ENCODE measurements at regions not wholly inside any gene's neighbourhood (a gene's known extent, or its start where the extent isn't known, plus 50 kb on each side); places are given as distances from the start of the nearest gene placed in this dataset.

DNA sequence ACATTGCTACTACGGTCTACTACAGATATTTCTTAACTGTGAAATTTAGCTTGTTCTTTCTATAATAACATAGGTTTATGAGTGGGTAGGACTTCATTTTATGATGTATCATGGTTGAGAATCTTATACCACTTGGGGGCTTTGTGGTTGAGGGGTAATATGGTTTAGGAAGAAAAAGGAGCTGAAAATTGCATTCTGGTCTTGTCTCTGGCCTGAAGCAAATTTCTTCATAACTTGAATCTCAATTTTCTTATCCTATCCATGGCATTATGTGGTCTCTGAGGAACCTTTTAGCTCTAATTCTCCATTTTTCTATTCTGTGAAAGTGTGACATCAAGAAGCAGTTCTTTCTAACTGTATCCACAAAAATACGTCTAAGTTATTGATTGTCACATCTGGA, 341.0 kb downstream of the SOX2 start:
- no peak overlapping the region for H3K9ac ChIP-seq (ENCODE audit: low read depth, low read length)
- no peaks in the 10 kb centered on the region for H3K79me1 ChIP-seq (ENCODE audit: low read depth in 1 of 2, low read length in 2 of 2)
- no peak overlapping the region for H3K4me3 ChIP-seq (ENCODE audit: insufficient read depth, low read depth, low read length)
- POLR2A ChIA-PET (ENCODE audit: unreplicated experiment) = no interaction called here
- H2BK20ac ChIP-seq (ENCODE audit: low read depth, low read length) = no peak overlapping the region
- BruUV-seq (replicated peaks) = no TSS peak
- no peak overlapping the region for H3K4ac ChIP-seq (ENCODE audit: low read depth, low read length)
- ATAC-seq (ENCODE audit: low read depth) (no peak), DNase-seq (no peak)
- no peaks in the 10 kb centered on the region for H3K27me3 ChIP-seq (ENCODE audit: control insufficient read depth, insufficient read depth, low read length)
- no peak overlapping the region for H2BK5ac ChIP-seq (ENCODE audit: low read depth, low read length, poor library complexity, severe bottlenecking)
- CTCF ChIA-PET = no interaction called here
- no peak overlapping the region for H2AK5ac ChIP-seq (ENCODE audit: low read depth, low read length)
- H2BK15ac ChIP-seq (ENCODE audit: low read depth, low read length) = no peak overlapping the region
- no peak overlapping the region for H3K18ac ChIP-seq (ENCODE audit: low read depth, low read length)
- dilution Hi-C loops (cut with HindIII; ENCODE audit: low sequenced_read_pairs, unreplicated experiment) = no loop called here
- H4K5ac ChIP-seq (ENCODE audit: low read depth, low read length) = no peak overlapping the region
- H3K9me1 ChIP-seq (ENCODE audit: insufficient read depth, low read length) = no peaks in the 10 kb centered on the region
- intact Hi-C loops (cut with micrococcal nuclease) = no loop called here
- no peak for TF ChIP-seq RCOR1 (IDR thresholded peaks at IDR 0.05; ENCODE audit: insufficient replicate concordance, low read length)
- TF ChIP-seq MAZ (IDR thresholded peaks at IDR 0.05; ENCODE audit: borderline replicate concordance, low read depth, low read length) = no peak
- no peak for TF ChIP-seq RFX5 (IDR thresholded peaks at IDR 0.05; ENCODE audit: low read depth, low read length)
- TF ChIP-seq FOS (IDR thresholded peaks at IDR 0.05; ENCODE audit: low read depth, low read length) = no peak
- TF ChIP-seq, protein P1, sequence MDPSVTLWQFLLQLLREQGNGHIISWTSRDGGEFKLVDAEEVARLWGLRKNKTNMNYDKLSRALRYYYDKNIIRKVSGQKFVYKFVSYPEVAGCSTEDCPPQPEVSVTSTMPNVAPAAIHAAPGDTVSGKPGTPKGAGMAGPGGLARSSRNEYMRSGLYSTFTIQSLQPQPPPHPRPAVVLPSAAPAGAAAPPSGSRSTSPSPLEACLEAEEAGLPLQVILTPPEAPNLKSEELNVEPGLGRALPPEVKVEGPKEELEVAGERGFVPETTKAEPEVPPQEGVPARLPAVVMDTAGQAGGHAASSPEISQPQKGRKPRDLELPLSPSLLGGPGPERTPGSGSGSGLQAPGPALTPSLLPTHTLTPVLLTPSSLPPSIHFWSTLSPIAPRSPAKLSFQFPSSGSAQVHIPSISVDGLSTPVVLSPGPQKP (IDR thresholded peaks at IDR 0.05; ENCODE audit: borderline replicate concordance, low read depth, low read length) = no peak
- no peak for TF ChIP-seq BHLHE40 (IDR thresholded peaks at IDR 0.05; ENCODE audit: low read depth, low read length)
- no peak for TF ChIP-seq RAD21 (IDR thresholded peaks at IDR 0.05; ENCODE audit: low read length)
- TF ChIP-seq CHD1 (IDR thresholded peaks at IDR 0.05; ENCODE audit: low read depth, low read length) = no peak
- TF ChIP-seq, protein P2, sequence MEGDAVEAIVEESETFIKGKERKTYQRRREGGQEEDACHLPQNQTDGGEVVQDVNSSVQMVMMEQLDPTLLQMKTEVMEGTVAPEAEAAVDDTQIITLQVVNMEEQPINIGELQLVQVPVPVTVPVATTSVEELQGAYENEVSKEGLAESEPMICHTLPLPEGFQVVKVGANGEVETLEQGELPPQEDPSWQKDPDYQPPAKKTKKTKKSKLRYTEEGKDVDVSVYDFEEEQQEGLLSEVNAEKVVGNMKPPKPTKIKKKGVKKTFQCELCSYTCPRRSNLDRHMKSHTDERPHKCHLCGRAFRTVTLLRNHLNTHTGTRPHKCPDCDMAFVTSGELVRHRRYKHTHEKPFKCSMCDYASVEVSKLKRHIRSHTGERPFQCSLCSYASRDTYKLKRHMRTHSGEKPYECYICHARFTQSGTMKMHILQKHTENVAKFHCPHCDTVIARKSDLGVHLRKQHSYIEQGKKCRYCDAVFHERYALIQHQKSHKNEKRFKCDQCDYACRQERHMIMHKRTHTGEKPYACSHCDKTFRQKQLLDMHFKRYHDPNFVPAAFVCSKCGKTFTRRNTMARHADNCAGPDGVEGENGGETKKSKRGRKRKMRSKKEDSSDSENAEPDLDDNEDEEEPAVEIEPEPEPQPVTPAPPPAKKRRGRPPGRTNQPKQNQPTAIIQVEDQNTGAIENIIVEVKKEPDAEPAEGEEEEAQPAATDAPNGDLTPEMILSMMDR (conservative IDR thresholded peaks at IDR 0.05; ENCODE audit: low read depth, low read length) = no peak
- TF ChIP-seq SMC3 (IDR thresholded peaks at IDR 0.05; ENCODE audit: low read depth, low read length) = no peak
- in situ Hi-C loops (cut with MboI; ENCODE audit: low sequenced_read_pairs) = no loop called here
- H4K20me1 ChIP-seq (ENCODE audit: insufficient read depth, low read length) = no peaks in the 10 kb centered on the region
- no peaks in the 10 kb centered on the region for H3K4me1 ChIP-seq (ENCODE audit: control insufficient read depth, insufficient read depth, low read length)
- no peak overlapping the region for H2BK120ac ChIP-seq (ENCODE audit: low read depth, low read length)
- no peak overlapping the region for H3K56ac ChIP-seq (ENCODE audit: extremely low read depth, insufficient read depth, low read length)
- no peak overlapping the region for H4K91ac ChIP-seq (ENCODE audit: insufficient read depth, low read depth, low read length)
- no peak overlapping the region for H2AK9ac ChIP-seq (replicated peaks; ENCODE audit: low read depth, low read length, poor library complexity)
- no peak overlapping the region for H3K23ac ChIP-seq (ENCODE audit: low read depth, low read length)
- H3K36me3 ChIP-seq (ENCODE audit: control insufficient read depth, insufficient read depth, low read length) = no peaks in the 10 kb centered on the region
- H3K9me3 ChIP-seq (ENCODE audit: control insufficient read depth, insufficient read depth, low read length) = peaks cover 8% of the 10 kb centered on the region
- no peak overlapping the region for H2AFZ ChIP-seq (replicated peaks; ENCODE audit: low read length, poor library complexity)
- H3K4me2 ChIP-seq (ENCODE audit: low read depth, low read length) = no peak overlapping the region
- no CpG with 5 or more reads among the region's 2 CpGs for WGBS, 2 experiments (ENCODE audit: extremely low coverage in 2 of 2, insufficient read length in 1 of 2)
- H3K27ac ChIP-seq (ENCODE audit: insufficient read depth, low read length) = no peak overlapping the region
- H4K8ac ChIP-seq (ENCODE audit: low read depth in 2 of 2, low read length in 2 of 2) = no peak overlapping the region
- H3K14ac ChIP-seq (replicated peaks; ENCODE audit: low read depth, low read length) = no peak overlapping the region
